Hepatocyte (in vitro differentiated cells): ENCODE measurements at regions not wholly inside any gene's neighbourhood (a gene's known extent, or its start where the extent isn't known, plus 50 kb on each side); places are given as distances from the start of the nearest gene placed in this dataset.

Experiments
- DNase-seq: peaks from one replicate; pipeline ENCODE4 v3.0.0-alpha.2; 2016; ENCODE audit warnings: low spot score
- H2AFZ ChIP-seq: fragments of 200-600 bp; sonication (generic); 2 replicates; pipeline ENCODE4 v1.6.0; 2016; ENCODE audit warnings: antibody characterized with exemption, mild to moderate bottlenecking
- H3K27ac ChIP-seq: fragments of 200-600 bp; sonication (generic); 2 replicates; pipeline ENCODE4 v1.5.1; 2016; ENCODE audit warnings: mild to moderate bottlenecking
- H3K27me3 ChIP-seq: fragments of 200-600 bp; sonication (generic); 2 replicates; pipeline ENCODE4 v1.6.1; 2016
- H3K36me3 ChIP-seq: fragments of 200-600 bp; sonication (generic); replicated peaks from 2 replicates; pipeline ENCODE4 v1.5.1; 2016; ENCODE audit warnings: low read depth; ENCODE audit not compliant: insufficient read depth
- H3K4me1 ChIP-seq: fragments of 200-600 bp; sonication (generic); 2 replicates; pipeline ENCODE4 v1.5.1; 2016; ENCODE audit warnings: mild to moderate bottlenecking, moderate library complexity; ENCODE audit not compliant: insufficient read depth
- H3K4me2 ChIP-seq: fragments of 200-600 bp; sonication (generic); 2 replicates; pipeline ENCODE4 v1.6.0; 2016
- H3K4me3 ChIP-seq: fragments of 200-600 bp; sonication (generic); 2 replicates; pipeline ENCODE4 v1.5.1; 2016; ENCODE audit warnings: mild to moderate bottlenecking
- H3K79me2 ChIP-seq: fragments of 200-600 bp; sonication (generic); 2 replicates; pipeline ENCODE4 v1.6.0; 2017; ENCODE audit warnings: mild to moderate bottlenecking
- H3K9me2 ChIP-seq: fragments of 200-600 bp; sonication (generic); replicated peaks from 2 replicates; pipeline ENCODE4 v1.6.0; 2017; ENCODE audit warnings: mild to moderate bottlenecking; ENCODE audit not compliant: insufficient read depth
- H3K9me3 ChIP-seq: fragments of 200-600 bp; sonication (generic); 2 replicates; pipeline ENCODE4 v1.5.1; 2016; ENCODE audit warnings: low read depth, mild to moderate bottlenecking
- H4K20me1 ChIP-seq: fragments of 200-600 bp; sonication (generic); 2 replicates; pipeline ENCODE4 v1.6.0; 2016; ENCODE audit warnings: mild to moderate bottlenecking; ENCODE audit not compliant: insufficient read depth, poor library complexity, severe bottlenecking
- EZH2 ChIP-seq: fragments of 200-600 bp; sonication (generic); IDR thresholded peaks from 2 replicates; pipeline ENCODE4 v1.6.1; 2016; ENCODE audit warnings: antibody characterized with exemption, mild to moderate bottlenecking, borderline replicate concordance
- EZH2phosphoT487 ChIP-seq: fragments of 200-600 bp; sonication (generic); IDR thresholded peaks from one replicate; pipeline ENCODE4 v1.6.1; 2018; ENCODE audit warnings: antibody characterized with exemption, mild to moderate bottlenecking, low read depth, moderate library complexity; ENCODE audit not compliant: unreplicated experiment, severe bottlenecking
- WGBS: methylation state at CpG from one replicate; pipeline ENCODE4 v1.1.6; 2016; ENCODE audit warnings: low lambda C conversion rate; ENCODE audit errors: missing lambda C conversion rate; 5-methylcytosine and 5-hydroxymethylcytosine counted together
- TF ChIP-seq, protein P1 (sequence below): fragments of 200-600 bp; sonication (generic); IDR thresholded peaks from 2 replicates; pipeline ENCODE4 v1.5.1; 2016; ENCODE audit warnings: antibody characterized with exemption, mild to moderate bottlenecking; ENCODE audit not compliant: poor library complexity

GRCh38 chrX:127306262-127306661, 486.7 kb downstream of the PRR32 start:
- Histone ChIP-seq H3K36me3 (no peaks in the 10 kb centered on the region), H3K4me1 (no peaks in the 10 kb centered on the region), H3K9me3 (no peaks in the 10 kb centered on the region), H2AFZ (no peak overlapping the region), H4K20me1 (no peaks in the 10 kb centered on the region), H3K4me3 (no peak overlapping the region), H3K27me3 (no peaks in the 10 kb centered on the region), H3K79me2 (no peaks in the 10 kb centered on the region), H3K9me2 (no peaks in the 10 kb centered on the region), H3K27ac (no peak overlapping the region), H3K4me2 (no peak overlapping the region)
- TF ChIP-seq, protein P1, sequence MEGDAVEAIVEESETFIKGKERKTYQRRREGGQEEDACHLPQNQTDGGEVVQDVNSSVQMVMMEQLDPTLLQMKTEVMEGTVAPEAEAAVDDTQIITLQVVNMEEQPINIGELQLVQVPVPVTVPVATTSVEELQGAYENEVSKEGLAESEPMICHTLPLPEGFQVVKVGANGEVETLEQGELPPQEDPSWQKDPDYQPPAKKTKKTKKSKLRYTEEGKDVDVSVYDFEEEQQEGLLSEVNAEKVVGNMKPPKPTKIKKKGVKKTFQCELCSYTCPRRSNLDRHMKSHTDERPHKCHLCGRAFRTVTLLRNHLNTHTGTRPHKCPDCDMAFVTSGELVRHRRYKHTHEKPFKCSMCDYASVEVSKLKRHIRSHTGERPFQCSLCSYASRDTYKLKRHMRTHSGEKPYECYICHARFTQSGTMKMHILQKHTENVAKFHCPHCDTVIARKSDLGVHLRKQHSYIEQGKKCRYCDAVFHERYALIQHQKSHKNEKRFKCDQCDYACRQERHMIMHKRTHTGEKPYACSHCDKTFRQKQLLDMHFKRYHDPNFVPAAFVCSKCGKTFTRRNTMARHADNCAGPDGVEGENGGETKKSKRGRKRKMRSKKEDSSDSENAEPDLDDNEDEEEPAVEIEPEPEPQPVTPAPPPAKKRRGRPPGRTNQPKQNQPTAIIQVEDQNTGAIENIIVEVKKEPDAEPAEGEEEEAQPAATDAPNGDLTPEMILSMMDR: no peak
- TF ChIP-seq EZH2 (no peak), EZH2phosphoT487 (no peak)
- DNase-seq: no peak
- WGBS: 92% methylated on average over 7 of the region's 7 CpGs

- WGBS: 64% methylated on average over 1 of the region's 1 CpG
These were observed 494.1 kb downstream of the PRR32 start for GRCh38 chrX:127313635-127314034.

GRCh38 chrX:127317159-127317558, 497.6 kb downstream of the PRR32 start:
- TF ChIP-seq EZH2 (no peak), EZH2phosphoT487 (no peak)
- TF ChIP-seq, protein P1: no peak
- Histone ChIP-seq H3K4me2 (no peak overlapping the region), H3K27ac (no peak overlapping the region), H3K4me1 (no peaks in the 10 kb centered on the region), H2AFZ (no peak overlapping the region), H4K20me1 (no peaks in the 10 kb centered on the region), H3K36me3 (no peaks in the 10 kb centered on the region), H3K9me3 (no peaks in the 10 kb centered on the region), H3K9me2 (no peaks in the 10 kb centered on the region), H3K27me3 (no peaks in the 10 kb centered on the region), H3K4me3 (no peak overlapping the region), H3K79me2 (no peaks in the 10 kb centered on the region)
- WGBS: 58% methylated on average over 2 of the region's 2 CpGs
- DNase-seq: no peak

More at GRCh38 chrX:127313635-127314034, 494.1 kb downstream of the PRR32 start:
- H3K4me3 ChIP-seq: no peak overlapping the region
- H3K27me3 ChIP-seq: no peaks in the 10 kb centered on the region
- H3K36me3 ChIP-seq: no peaks in the 10 kb centered on the region
- TF ChIP-seq, protein P1: no peak
- no peak for TF ChIP-seq EZH2
- TF ChIP-seq EZH2phosphoT487: no peak
- H3K27ac ChIP-seq: no peak overlapping the region
- H3K9me2 ChIP-seq: no peaks in the 10 kb centered on the region
- no peak overlapping the region for H3K4me2 ChIP-seq
- no peaks in the 10 kb centered on the region for H3K4me1 ChIP-seq
- H3K79me2 ChIP-seq: no peaks in the 10 kb centered on the region
- no peaks in the 10 kb centered on the region for H3K9me3 ChIP-seq
- no peak for DNase-seq
- no peak overlapping the region for H2AFZ ChIP-seq
- no peaks in the 10 kb centered on the region for H4K20me1 ChIP-seq

DNA sequence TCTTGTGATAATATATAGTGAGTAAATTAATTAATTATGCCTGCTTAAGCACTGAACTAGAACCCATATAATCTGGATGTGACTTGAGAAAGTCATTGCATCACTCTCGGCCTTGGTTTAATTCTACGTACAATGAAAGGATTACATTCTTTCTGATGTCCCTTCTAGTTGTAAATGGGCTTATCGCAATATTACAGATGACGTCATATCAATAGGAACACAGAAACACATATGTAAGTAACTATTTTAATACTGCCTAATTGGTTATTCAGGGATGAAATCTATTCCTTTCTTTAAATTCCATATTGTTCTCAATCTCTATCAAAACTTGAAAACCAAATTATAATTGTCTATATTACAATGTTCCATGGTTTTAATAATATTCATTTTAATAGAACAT, 504.6 kb downstream of the PRR32 start:
- H3K27me3 ChIP-seq: no peaks in the 10 kb centered on the region
- no peak overlapping the region for H2AFZ ChIP-seq
- no peaks in the 10 kb centered on the region for H3K9me3 ChIP-seq
- H3K36me3 ChIP-seq: no peaks in the 10 kb centered on the region
- 88% methylated on average over 4 of the region's 4 CpGs for whole genome bisulfite sequencing
- H3K79me2 ChIP-seq: no peaks in the 10 kb centered on the region
- TF ChIP-seq EZH2phosphoT487 (no peak), EZH2 (no peak)
- TF ChIP-seq, protein P1: no peak
- H3K4me3 ChIP-seq: no peak overlapping the region
- H3K9me2 ChIP-seq: no peaks in the 10 kb centered on the region
- no peak overlapping the region for H3K27ac ChIP-seq
- no peak for DNase-seq
- no peaks in the 10 kb centered on the region for H3K4me1 ChIP-seq
- no peak overlapping the region for H3K4me2 ChIP-seq
- H4K20me1 ChIP-seq: no peaks in the 10 kb centered on the region
